ENCODE measurements at regions not wholly inside any gene's neighbourhood (a gene's known extent, or its start where the extent isn't known, plus 50 kb on each side); places are given as distances from the start of the nearest gene placed in this dataset.
"Not testable (repeated sequence)": the region's sequence is repeated elsewhere in the genome, so short reads cannot be mapped to it uniquely, and the experiment has no call there.

GRCh38 chrX:74107666-74108065 lies 196.3 kb upstream of the ZCCHC13 start:
- H3K27ac ChIP-seq, result no peak overlapping the region
- H3K9me3 ChIP-seq, result peaks cover 8% of the 10 kb centered on the region
- H3K27me3 ChIP-seq (ENCODE audit: insufficient read depth in 3 of 3, low read length in 2 of 3), result peaks cover 0 to 21% (median 0%) of the 10 kb centered on the region in 3 donors
- H3K4me1 ChIP-seq, result no peaks in the 10 kb centered on the region
- no peak overlapping the region for H3K4me3 ChIP-seq
- no peaks in the 10 kb centered on the region for H3K36me3 ChIP-seq (ENCODE audit: insufficient read depth in 1 of 2, low read depth in 1 of 2)
- intact Hi-C loops (cut with DNase I), result no loop called here
- no peak for DNase-seq
- ATAC-seq, result no peak
- no peak for TF ChIP-seq CTCF (IDR thresholded peaks at IDR 0.05)

GRCh38 chrX:74104356-74105015 lies 199.5 kb upstream of the ZCCHC13 start:
- TF ChIP-seq CTCF (IDR thresholded peaks at IDR 0.05), result no peak
- intact Hi-C loops (cut with DNase I), result no loop called here
- H3K4me3 ChIP-seq, result no peak overlapping the region
- ATAC-seq (no peak), DNase-seq (no peak)
- no peak overlapping the region for H3K27ac ChIP-seq
- 76 to 100% (median 98%) methylated on average over 3 of the region's 3 CpGs for WGBS, 3 donors
- H3K36me3 ChIP-seq (ENCODE audit: insufficient read depth in 1 of 2, low read depth in 1 of 2), result no peaks in the 10 kb centered on the region
- H3K9me3 ChIP-seq, result no peaks in the 10 kb centered on the region
- no peaks in the 10 kb centered on the region for H3K4me1 ChIP-seq
- H3K27me3 ChIP-seq (ENCODE audit: insufficient read depth in 3 of 3, low read length in 2 of 3), result peaks cover 0 to 23% (median 0%) of the 10 kb centered on the region in 3 donors

GRCh38 chrX:74098407-74098806 lies 205.6 kb upstream of the ZCCHC13 start:
- peaks cover 0 to 10% (median 0%) of the 10 kb centered on the region in 3 donors for H3K27me3 ChIP-seq (ENCODE audit: insufficient read depth in 3 of 3, low read length in 2 of 3)
- H3K9me3 ChIP-seq; intact Hi-C loops (cut with DNase I); H3K36me3 ChIP-seq (ENCODE audit: insufficient read depth in 1 of 2, low read depth in 1 of 2); DNase-seq; ATAC-seq; H3K4me1 ChIP-seq; H3K4me3 ChIP-seq; H3K27ac ChIP-seq: not testable (repeated sequence)
- WGBS, 3 donors, result 95 to 100% (median 95%) methylated on average over 5 to 30 of the region's 31 CpGs

- peaks cover 0 to 10% (median 0%) of the 10 kb centered on the region in 3 donors for H3K27me3 ChIP-seq (ENCODE audit: insufficient read depth in 3 of 3, low read length in 2 of 3)
- TF ChIP-seq CTCF (IDR thresholded peaks at IDR 0.05), result no peak
- no peak for ATAC-seq
- no peaks in the 10 kb centered on the region for H3K9me3 ChIP-seq
- intact Hi-C loops (cut with DNase I), result no loop called here
- H3K27ac ChIP-seq, result no peak overlapping the region
- no peak for DNase-seq
- H3K4me1 ChIP-seq, result no peaks in the 10 kb centered on the region
- H3K4me3 ChIP-seq, result no peak overlapping the region
- H3K36me3 ChIP-seq (ENCODE audit: insufficient read depth in 1 of 2, low read depth in 1 of 2), result no peaks in the 10 kb centered on the region
- 34 to 95% (median 76%) methylated on average over 3 of the region's 3 CpGs for WGBS, 3 donors
Observed at GRCh38 chrX:74090049-74090448, 213.9 kb upstream of the ZCCHC13 start.

GRCh38 chrX:74085642-74086236 lies 218.2 kb upstream of the ZCCHC13 start:
- H3K4me3 ChIP-seq, result no peak overlapping the region
- no peak for TF ChIP-seq CTCF (IDR thresholded peaks at IDR 0.05)
- 25 to 63% (median 60%) methylated on average over 1 of the region's 1 CpG for WGBS, 3 donors
- peaks cover 0 to 11% (median 0%) of the 10 kb centered on the region in 3 donors for H3K27me3 ChIP-seq (ENCODE audit: insufficient read depth in 3 of 3, low read length in 2 of 3)
- peaks cover under 1% of the 10 kb centered on the region for H3K9me3 ChIP-seq
- intact Hi-C loops (cut with DNase I), result no loop called here
- no peak overlapping the region for H3K27ac ChIP-seq
- no peak for ATAC-seq
- no peaks in the 10 kb centered on the region for H3K36me3 ChIP-seq (ENCODE audit: insufficient read depth in 1 of 2, low read depth in 1 of 2)
- no peak for DNase-seq
- H3K4me1 ChIP-seq, result no peaks in the 10 kb centered on the region
